Muscle of back (tissue), 3 donors: ENCODE measurements at regions not wholly inside any gene's neighbourhood (a gene's known extent, or its start where the extent isn't known, plus 50 kb on each side); places are given as distances from the start of the nearest gene placed in this dataset.

Source experiments
- DNase-seq, 3 donors: peaks; one replicate each; pipeline versions ENCODE4 v3.0.0 to v3.0.0-alpha.2; 2013

DNA sequence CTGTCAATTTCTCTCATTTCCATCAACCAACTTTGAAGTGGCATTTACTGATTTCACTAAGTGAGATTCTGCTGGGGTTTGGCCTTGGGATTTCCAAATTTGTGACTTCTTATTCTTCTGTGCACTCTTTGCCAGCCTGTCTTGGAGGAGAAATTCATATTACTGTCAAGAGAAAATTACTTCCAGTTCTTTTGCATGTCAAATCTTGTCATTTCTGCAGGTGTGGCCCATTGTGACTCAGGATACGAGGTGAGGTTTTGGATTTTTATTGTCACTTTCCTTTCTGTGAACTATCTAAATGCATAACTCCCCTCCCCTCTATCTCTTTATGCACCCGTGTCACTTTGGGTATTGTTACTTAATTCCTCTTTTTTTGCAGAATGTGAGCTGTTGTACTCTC lies 102.6 kb upstream of the GUCY1A1 start:
- no peak for DNase-seq

DNA sequence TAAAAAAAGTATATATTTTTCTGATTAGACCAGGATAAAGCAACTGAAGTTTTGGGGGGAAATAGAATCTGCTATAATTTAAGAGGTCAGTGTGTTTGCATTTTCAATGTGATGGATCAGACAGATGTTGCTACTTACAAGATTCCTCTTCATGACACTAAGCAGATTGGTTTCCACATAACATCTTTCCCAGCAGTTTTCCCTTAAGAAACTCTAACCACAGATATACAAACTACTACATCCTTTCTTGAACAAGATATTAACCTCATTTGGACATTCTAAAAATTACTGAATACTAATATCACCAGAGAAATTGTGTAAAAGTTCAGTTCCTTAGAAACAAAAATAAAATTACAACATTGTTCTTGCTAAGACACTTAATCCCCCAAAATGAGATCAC lies 106.7 kb upstream of the GUCY1A1 start:
- DNase-seq = no peak

DNA sequence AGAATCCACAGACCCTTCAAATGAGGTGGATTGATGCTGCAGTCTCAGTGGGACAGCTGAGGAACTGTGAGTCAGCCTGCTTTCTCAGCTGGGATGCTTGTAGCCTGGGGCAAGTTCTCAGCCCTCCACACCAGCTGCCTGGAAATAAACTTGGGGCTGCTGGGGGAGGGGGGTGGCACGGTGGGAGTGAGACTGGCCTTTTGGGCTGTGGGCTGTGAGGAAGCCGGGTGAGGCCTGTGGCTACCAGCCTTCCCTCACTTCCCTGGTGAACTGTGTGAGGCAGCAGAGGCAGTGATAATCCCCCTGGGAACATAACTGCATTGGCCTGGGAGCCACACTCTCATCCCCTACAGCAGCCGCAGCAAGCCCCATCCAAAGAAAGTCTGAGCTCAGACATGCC lies 114.5 kb upstream of the GUCY1A1 start:
- no peak for DNase-seq

DNA sequence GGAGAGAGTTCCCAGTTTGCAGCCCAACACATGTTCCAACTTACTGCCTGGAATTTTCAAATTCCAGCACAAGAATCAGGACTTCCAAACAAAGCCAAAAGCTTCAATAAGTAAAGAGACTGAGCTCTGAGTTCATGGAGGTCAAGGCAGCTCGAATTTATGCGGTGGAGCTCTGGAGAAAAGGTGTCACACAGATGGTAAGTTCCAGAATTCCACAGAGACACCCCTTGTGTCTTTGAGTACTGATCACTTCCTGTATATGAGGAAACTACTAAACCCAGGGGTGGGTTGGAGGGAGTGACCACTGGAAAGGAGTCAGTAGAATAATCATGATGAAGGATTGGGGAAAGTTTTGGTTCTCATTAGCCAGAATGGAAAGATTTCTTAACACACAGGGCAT lies 118.5 kb upstream of the GUCY1A1 start:
- DNase-seq = peak in 1 of 3 donors; percentile 63

DNA sequence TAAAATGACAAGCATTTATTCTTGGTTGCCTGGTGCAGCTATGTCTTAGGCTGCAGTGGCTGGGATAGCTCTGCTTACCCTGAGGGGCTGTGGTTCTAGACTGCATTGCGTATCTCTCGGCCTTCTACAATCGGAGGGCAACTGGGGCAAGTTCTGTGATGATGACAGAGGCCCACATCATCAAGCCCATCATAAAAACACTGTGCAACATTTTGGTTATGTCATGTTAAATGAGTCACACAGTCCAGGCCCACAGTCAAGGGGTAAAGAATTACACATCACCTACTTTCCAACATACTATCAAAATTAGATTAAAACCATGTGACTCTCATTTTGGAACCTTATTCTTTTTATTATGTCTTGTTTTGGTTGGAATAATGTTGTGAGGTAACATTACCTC lies 120.2 kb upstream of the GUCY1A1 start:
- no peak for DNase-seq

DNA sequence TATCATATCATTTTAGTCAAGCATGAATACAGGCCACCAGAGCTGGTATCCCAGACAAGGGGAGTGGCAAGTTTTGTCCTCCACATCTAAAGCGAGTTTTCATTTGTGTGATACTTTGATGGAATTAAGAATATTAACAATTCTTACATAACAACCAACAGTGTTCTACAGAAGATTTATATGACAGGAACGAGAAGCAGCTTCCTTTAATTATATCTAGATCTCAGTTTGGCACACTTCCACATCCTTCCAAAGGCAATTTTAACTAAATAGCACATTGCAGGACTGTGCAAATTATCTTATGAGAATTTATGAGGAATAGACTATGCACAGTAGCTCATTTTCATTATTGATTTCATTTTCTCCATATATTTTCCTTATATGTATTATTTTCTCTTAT lies 121.2 kb upstream of the GUCY1A1 start:
- DNase-seq = no peak

DNA sequence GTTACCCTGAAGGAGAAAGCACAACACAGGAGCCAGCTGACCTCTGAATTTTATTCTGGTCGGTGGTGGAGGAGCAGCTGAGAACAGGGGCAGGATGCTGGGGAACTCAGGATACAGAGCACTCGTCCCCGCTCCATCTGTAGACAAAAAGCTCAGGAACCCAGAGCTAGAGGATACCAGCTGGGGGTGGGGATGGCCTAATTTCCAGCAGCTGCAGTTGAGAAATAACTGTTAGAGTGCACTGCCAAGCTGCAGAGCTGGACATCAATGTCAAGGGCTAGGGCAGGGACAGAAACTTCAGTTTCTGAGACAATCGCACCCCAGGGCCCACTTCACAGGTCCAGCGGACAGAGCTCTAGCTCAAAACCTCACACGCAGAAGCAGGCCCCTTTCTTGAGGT lies 122.1 kb upstream of the GUCY1A1 start:
- DNase-seq = no peak

DNA sequence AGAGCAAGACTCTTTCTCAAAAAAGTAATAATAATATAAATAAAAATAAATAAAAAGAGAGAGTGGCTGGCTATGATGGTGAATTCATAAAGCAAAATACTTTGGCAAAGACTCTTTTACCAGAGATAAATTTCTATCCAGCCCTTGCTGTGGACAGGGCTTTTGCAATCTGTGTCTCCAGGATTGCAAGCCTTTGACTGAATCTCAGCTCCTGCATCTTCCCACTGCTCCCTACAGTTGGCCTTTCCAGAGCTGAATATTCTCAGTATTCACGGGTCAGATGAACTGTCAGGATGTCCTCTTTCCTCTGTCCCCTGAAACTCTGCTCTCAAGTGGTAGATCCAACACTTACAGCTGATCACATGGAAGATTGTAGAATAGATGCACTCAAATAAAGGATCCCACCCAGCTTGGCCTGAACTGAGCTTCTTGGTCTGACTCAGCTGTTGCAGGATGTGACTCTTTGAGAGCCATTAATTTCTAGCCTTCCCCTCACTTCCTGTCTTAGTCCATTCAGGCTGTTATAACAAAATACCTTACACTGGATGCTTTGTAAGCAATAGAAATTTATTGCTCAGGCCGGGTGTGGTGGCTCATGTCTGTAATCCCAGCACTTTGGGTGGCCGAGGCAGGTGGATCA lies 123.4 kb upstream of the GUCY1A1 start:
- no peak for DNase-seq

DNA sequence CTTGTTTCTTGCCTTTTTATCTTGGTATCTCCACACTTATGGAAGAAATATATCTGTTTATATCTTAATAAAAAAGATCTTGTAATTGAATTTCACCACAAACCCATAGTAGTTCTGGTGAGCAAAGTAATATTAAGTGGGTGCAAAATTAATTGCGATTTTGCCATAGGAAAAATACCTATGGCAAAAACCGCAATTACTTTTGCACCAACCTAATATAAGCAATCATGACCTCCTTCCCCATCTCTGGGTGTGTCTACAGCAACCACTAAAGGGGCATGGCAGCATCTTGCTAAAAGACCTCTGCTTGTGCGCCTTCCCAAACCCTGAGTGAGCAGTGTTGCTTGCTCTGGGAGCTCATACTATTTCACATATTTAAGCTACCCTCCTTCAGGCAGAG lies 124.2 kb upstream of the GUCY1A1 start:
- no peak for DNase-seq

DNA sequence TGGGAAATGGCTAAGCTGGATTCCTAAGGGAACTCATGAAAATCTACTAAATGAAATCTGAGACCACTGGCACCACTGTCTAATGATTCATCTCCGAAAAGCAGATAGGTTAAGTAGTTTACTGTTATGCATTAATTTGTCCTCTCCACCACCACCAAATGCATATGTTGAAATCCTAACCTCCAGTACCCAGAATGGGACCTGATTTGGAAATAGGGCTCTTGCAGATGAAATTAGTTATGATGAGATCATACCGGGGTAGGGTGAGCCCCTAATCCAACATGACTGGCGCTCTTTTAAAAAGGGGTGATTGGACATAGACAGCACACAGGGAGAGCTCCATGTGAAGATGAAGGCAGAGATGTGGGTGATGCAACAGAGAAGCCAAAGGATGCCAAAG lies 124.9 kb upstream of the GUCY1A1 start:
- DNase-seq = no peak

DNA sequence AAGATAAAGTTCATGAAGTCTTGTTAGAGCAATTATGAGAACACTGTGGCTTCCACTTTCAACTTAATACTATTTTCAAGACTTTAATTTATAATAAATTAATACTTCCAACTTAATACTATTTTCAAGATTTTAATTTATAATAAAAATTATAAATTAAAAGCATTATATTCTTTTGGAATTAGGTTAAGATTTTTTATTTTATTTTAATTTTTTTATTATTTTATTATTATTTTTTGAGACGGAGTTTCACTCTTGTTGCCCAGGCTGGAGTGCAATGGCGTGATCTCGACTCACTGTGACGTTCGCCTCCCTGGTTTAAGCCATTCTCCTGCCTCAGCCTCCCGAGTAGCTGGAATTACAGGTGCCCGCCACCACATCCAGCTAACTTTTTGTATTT lies 126.0 kb upstream of the GUCY1A1 start:
- DNase-seq = no peak

DNA sequence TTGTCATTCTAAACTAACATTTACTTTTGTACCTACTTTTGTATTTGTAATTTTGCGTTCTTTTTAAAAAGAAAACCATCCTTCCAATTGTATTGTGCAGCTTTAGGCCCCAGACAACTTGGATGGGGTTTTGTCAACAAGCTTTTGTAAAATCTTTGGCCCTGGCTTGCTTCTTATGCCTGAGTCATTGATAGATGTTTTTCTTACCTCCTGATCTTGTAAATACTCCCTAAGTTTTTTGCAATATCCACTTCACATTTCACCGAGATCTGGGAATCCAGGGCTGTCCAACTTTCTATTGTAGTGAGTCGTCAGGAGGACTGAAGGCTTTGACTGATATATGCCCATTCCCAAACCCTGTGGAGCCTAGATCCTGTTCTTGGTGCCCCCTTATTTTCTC lies 126.9 kb upstream of the GUCY1A1 start:
- DNase-seq = no peak

DNA sequence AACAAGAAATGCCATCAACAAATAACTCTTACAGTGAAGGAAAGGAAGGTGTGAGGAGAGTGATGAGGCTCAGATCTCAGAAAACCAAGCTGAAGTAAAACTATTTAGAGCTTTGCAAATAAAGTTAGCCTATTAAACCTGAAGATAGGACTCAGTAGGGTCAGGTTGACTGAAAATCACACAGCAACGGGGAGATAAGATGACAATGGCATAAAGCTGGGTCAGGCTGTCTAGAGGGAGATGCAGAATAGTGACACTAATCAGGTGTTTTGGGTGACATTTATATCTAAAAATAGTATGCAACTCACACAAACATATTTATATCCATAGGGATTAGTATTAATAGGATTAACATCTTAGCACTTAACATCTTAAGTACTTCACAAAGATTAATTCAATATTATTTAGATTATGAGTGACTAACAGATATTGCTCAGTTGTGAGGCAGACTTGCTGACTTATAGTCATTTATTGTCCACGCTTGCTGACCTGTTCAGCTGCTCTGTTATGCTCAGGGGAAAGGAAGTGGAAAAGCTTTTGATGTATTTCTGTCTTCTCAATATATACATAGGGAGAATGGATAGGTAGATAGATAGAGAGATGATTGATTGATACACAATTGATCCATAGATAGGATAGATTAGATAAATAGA lies 130.7 kb upstream of the GUCY1A1 start:
- DNase-seq = no peak

DNA sequence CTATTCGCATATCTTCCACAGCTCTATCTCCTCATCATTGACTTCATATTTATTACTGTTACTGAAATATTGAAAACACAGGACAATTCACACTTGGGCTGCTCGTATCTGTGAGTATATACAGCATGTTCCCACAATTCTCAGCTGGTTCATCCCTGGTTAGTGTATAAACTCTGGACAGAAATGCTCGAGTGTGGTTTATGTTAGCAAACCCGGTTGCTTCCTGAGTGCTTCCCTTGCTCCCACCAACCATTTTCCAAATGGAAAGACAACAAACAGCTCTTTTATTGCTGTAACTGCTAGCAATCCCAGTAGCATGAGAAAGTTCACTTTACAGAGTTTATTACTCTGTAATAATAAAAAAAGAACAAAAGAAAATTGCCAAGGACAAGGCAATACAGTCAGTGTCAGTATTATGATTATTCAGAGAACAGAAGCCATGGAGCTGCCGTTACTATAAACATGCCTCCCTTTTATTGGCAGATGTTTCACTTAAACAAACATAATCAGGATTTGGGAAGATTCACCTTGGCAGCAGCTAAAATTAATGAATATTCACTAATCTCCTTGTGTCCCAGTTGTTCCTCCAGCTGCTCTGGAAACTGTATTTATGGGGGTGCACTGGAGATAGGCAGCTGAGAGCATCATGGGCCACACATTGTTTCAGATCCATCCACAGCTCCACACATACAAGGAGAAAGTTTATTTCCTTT lies 134.1 kb upstream of the GUCY1A1 start:
- peak in 1 of 3 donors; percentile 67 for DNase-seq

DNA sequence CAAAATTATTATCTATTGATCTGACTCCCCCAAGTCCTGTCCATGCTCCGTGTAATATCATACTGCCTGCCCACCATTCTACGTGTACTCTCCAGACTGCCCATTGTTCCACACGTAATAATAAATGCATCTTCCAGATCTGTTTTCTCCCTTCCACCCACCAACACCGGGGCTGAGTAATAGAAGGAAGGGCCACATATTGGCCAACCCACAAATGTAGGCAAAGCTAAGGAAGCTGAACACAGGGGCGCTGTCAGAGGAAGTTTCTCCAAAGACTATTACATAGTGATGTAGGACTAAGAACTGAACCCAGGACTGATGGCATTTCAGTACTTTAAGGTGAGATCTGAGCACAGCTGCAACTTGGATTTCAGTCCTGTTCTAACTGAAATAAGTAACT lies 135.8 kb upstream of the GUCY1A1 start:
- no peak for DNase-seq

DNA sequence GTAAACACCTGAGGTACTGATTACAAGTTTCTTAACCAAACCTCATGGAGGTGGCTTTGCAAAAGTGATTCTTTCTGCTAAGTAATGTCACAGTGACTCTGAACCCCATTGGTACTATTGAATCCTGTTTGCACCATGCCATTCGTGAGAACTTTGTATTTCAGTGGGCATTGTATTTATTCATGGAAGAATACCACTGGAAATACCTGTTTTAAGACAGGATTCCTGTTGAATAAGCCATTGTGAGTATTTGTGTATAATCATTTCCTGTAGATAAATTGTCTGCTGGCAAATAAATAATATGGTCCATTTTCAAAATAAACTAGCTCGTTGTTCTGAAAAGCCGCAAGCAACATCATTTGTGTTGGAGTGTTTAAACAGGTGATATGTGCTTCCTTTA lies 136.4 kb upstream of the GUCY1A1 start:
- DNase-seq = no peak

DNA sequence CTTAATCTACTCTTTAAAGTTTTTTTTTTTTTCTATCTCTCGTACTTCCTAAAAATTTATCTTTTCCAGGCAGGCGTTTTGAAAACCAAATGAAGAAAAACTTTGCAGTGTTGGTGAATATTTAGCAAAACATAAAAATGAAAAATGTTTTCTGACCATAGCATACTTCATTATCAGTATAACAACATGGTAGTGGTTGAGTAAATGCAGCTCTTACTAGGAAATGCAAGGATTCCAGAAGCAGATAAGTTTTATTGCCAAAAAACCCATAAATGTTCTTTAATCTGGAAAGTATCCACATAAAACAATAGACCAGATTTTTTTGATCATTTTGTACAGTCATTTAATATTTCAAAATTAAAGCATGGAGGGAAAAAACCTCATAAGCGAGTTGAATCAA lies 136.9 kb upstream of the GUCY1A1 start:
- no peak for DNase-seq

DNA sequence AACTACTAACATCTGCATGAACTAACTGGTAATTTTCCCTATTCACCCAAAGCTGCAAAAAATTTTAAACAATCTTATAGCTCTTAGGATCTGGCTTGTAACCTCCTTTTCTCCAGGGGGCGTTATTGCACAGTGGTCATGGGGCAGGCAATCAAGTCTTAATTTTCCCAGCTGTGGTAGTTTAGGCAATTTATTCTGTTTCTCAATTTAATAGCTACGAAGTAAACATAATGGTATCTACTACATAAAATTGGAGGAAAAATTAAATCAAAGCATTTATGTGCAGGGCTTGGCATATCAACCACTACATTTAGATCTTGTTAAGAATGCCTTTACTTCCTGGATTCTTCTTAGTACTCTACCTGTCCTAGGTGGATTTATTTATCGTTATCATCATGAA lies 137.4 kb upstream of the GUCY1A1 start:
- no peak for DNase-seq

DNA sequence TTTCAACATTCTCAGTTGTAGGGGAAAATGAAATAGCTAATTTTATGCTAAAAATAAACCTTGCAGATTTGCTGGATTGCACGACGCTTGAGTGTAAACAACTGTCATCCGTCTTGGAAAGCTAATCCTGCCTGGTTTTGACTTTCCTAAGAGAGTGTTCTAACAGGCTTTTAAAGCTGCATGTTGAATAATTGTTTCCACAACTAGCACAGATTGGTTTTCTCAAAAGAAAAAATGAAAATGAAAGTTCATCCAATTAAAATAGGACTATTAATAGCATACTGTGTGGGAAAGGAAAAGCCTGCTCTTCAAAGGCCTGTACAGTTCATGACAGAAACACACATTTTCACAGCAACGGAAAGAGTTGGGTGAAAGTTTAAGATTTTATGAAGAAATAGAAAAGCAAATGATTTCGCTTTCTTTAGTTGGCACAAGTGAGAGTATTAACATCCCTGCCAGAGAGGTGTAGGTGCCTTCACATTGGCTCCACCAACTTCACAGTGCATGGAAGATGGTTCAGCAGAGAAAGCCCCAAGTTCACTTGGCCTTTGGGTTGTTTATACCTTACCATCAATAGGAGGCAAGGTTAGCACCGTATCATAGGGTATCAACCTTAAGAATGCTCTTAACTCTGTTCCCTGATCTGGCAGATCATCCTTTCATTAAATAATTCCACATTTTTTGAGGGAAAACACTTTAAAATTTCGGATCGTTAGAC lies 140.0 kb upstream of the GUCY1A1 start:
- peak; percentile 29 to 77 (median 60) for DNase-seq

DNA sequence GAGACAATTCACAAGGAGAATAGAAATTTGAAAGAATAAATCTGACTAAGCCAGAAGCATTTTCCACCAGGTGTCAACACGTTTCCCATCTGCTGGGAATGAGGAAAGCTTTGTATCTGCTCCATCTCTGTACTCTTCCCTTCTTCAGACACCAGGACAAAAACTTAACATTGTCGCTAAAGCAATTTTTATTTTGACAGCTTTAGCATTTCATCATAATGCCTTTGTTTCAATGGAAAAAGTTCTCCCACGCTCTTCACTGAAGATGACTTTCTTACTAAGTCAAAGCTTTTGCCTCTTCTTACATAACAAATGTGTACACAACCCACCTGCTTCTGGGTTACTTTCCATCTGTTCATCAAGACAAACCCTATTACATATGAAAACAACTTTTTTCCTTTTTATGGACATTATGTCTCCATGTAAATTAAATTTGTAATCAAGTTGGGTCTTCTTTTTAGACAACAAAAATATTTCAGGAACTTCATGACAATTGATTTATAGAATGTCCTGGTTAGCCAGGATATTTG lies 141.7 kb upstream of the GUCY1A1 start:
- DNase-seq = no peak

DNA sequence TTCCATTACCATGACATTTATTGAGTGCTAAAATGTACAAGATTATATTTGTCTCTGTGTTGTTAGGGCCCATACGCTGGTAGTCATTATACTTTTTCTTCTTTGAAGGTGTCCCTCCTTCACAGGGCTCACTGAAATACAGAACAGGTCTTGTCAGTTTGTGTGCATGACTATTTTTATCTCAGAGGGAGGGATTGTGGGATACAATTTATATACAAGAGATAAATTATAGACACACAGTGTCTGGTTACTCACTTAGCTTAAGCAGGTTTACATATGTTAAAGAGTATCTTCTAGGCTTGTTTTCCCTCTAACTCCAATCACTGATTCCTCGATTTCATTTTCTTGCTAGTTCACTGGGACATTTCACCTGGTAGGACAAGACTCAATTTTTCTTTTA lies 143.3 kb upstream of the GUCY1A1 start:
- DNase-seq = no peak

DNA sequence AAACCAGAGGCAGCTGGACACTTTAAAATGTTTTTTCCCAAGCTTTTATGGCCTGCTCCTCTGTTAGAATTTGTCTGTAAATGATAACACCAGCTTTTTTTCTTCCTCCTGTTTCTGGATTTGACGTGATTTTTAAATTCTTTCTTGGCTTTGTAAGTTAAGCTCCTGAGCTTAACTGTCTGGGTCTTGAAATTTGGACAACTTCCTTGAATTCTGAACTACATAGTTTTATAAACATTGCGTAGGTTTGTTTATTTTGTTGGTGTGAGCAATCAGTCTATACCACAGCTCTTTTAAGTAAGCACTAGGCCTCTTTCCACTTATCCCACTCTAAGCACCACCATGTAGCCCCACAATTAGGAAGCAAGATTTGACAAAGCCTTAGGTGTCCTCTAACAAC lies 144.4 kb upstream of the GUCY1A1 start:
- DNase-seq = no peak

DNA sequence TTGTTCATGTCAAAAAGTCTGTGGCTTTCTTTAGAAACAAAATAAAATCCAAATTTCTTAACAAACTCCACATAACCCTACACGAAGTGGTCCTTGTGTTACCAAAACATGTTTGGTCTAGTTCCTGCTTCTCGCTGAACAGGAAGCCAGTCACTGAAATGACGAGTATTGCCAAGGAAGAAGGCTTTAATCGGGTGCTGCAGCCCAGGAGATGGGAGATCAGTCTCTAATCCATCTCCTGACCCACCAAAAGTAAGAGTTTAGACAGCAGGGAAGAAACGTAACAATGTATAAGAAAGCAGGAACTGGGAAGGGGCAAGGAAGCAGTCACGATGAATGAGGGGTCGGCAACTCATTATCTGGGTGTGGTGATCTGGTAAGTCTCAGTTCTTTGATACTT lies 144.6 kb upstream of the MAP9 start:
- DNase-seq = no peak
